22Rv1 (cell line): ENCODE measurements at regions not wholly inside any gene's neighbourhood (a gene's known extent, or its start where the extent isn't known, plus 50 kb on each side); places are given as distances from the start of the nearest gene placed in this dataset.

Source experiments
- CTCF ChIP-seq: fragments of 450-650 bp; IDR thresholded peaks from 2 replicates; pipeline ENCODE4 v1.5.1; 2017; ENCODE audit warnings: mild to moderate bottlenecking
- ZFX ChIP-seq: fragments of 450-650 bp; IDR thresholded peaks from 2 replicates; pipeline ENCODE4 v1.6.1; 2017; ENCODE audit warnings: antibody characterized with exemption, borderline replicate concordance

- TF ChIP-seq CTCF (no peak), ZFX (no peak)
These were observed 290.6 kb upstream of the SLIT2 start for GRCh38 chr4:19961091-19961490.
